A549 (cell line): ENCODE measurements at regions not wholly inside any gene's neighbourhood (a gene's known extent, or its start where the extent isn't known, plus 50 kb on each side); places are given as distances from the start of the nearest gene placed in this dataset.

Experiments
- ATAC-seq, 2 experiments: fragments of 200-7000 bp in 1 of 2; fragments of >200 bp in 1 of 2; cut with Nextera tagmentation in 1 of 2; cut with Tn5 transposase in 1 of 2; 3 replicates each; pipeline versions ENCODE4 v1.8.0 to v1.9.1; 2018 to 2020; ENCODE audit warnings: mild to moderate bottlenecking in 1 of 2, moderate library complexity in 1 of 2
- CTCF ChIA-PET: fragments of 300-600 bp; sonication (Branson Sonifier 250); formaldehyde crosslinking; extraction: SDS; loops from one replicate; lab custom pipeline; 2021; ENCODE audit warnings: antibody characterized with exemption, inconsistent platforms; lab: Yijun Ruan, JAX
- POLR2A ChIA-PET: fragments of 350-600 bp; formaldehyde crosslinking; extraction: SDS; loops from one replicate; lab custom pipeline; 2021; ENCODE audit warnings: antibody characterized with exemption, inconsistent platforms; lab: Yijun Ruan, JAX
- DNase-seq, 2 experiments: peaks; one replicate each; pipeline versions ENCODE4 v3.0.0 to v3.0.0-alpha.2; 2011 to 2016; ENCODE audit warnings: low read depth in 1 of 2, low spot score in 1 of 2
- FAIRE-seq: peaks from 2 replicates; lab custom pipeline; 2011; peaks lifted over from hg19 to GRCh38; lab: Jason Lieb, UNC
- H3K27ac ChIP-seq, 2 experiments: fragments of >200 bp; sonication (Bioruptor Twin); formaldehyde crosslinking; 3 replicates each; pipeline ENCODE4 v1.5.1; 2016 to 2017
- H3K4me1 ChIP-seq: fragments of >200 bp; sonication (Bioruptor Twin); formaldehyde crosslinking; 3 replicates; pipeline ENCODE4 v1.6.1; 2016
- H3K4me2 ChIP-seq: fragments of >200 bp; sonication (Bioruptor Twin); formaldehyde crosslinking; 3 replicates; pipeline ENCODE4 v1.6.1; 2016
- H3K4me3 ChIP-seq: fragments of >200 bp; sonication (Bioruptor Twin); formaldehyde crosslinking; 3 replicates; pipeline ENCODE4 v1.5.1; 2016
- H3K9me3 ChIP-seq: fragments of >200 bp; sonication (Bioruptor Twin); formaldehyde crosslinking; 3 replicates; pipeline ENCODE4 v1.6.1; 2016
- BHLHE40 ChIP-seq: IDR thresholded peaks from 2 replicates; pipeline ENCODE4 v1.6.1; 2012; ENCODE audit warnings: low read depth, low read length, inconsistent platforms
- CBX2 ChIP-seq: fragments of 200-600 bp; sonication (generic); IDR thresholded peaks from 2 replicates; pipeline ENCODE4 v1.6.1; 2016; ENCODE audit warnings: low read depth, mild to moderate bottlenecking, borderline replicate concordance
- CHD2 ChIP-seq: fragments of 150-350 bp; IDR thresholded peaks from 2 replicates; pipeline ENCODE4 v1.6.1; 2014; ENCODE audit warnings: low read length; ENCODE audit not compliant: partially characterized antibody
- EHF ChIP-seq: fragments of 250-450 bp; sonication (Bioruptor Pico); IDR thresholded peaks from 2 replicates; pipeline ENCODE4 v1.5.0; 2020; ENCODE audit warnings: mild to moderate bottlenecking
- FOSB ChIP-seq: fragments of 250-450 bp; sonication (Bioruptor Pico); IDR thresholded peaks from 2 replicates; pipeline ENCODE4 v1.5.0; 2020; ENCODE audit warnings: mild to moderate bottlenecking, moderate library complexity
- FOSL2 ChIP-seq, 2 experiments: fragments of 450-650 bp in 1 of 2; fragments of >200 bp in 1 of 2; sonication (Bioruptor Twin) in 1 of 2; formaldehyde crosslinking; IDR thresholded peaks; 2 replicates each; pipeline versions ENCODE4 v1.5.0 to v1.6.1; 2016 to 2020; ENCODE audit warnings: mild to moderate bottlenecking in 1 of 2, moderate library complexity in 1 of 2
- JUN ChIP-seq, 2 experiments: fragments of >200 bp; sonication (Bioruptor Twin); formaldehyde crosslinking; IDR thresholded peaks; 2 replicates in 1 of 2; 3 replicates in 1 of 2; pipeline ENCODE4 v1.6.1; 2016 to 2017
- JUNB ChIP-seq: fragments of >200 bp; sonication (Bioruptor Twin); formaldehyde crosslinking; IDR thresholded peaks from 2 replicates; pipeline ENCODE4 v1.6.1; 2016
- KDM1A ChIP-seq: fragments of 200-600 bp; sonication (generic); IDR thresholded peaks from 2 replicates; pipeline ENCODE4 v1.6.1; 2016; ENCODE audit warnings: low read depth, mild to moderate bottlenecking
- MAFK ChIP-seq: fragments of 450-650 bp; IDR thresholded peaks from 2 replicates; pipeline ENCODE4 v1.6.1; 2014; ENCODE audit not compliant: partially characterized antibody
- MAZ ChIP-seq: fragments of 150-350 bp; IDR thresholded peaks from 2 replicates; pipeline ENCODE4 v1.6.1; 2014; ENCODE audit warnings: antibody characterized with exemption, low read depth, low read length, borderline replicate concordance
- MYC ChIP-seq: IDR thresholded peaks from 2 replicates; pipeline ENCODE4 v1.6.1; 2012; ENCODE audit warnings: mild to moderate bottlenecking, inconsistent platforms, low read length, improper control_type of control experiment, borderline replicate concordance
- RARB ChIP-seq: fragments of 250-450 bp; sonication (Bioruptor Pico); IDR thresholded peaks from 2 replicates; pipeline ENCODE4 v1.8.0; 2021; ENCODE audit warnings: mild to moderate bottlenecking, moderate library complexity
- RFX5 ChIP-seq: fragments of 450-650 bp; IDR thresholded peaks from 2 replicates; pipeline ENCODE4 v1.7.1; 2014; ENCODE audit warnings: antibody characterized with exemption, mild to moderate bottlenecking, moderate library complexity
- SMC3 ChIP-seq: fragments of >200 bp; sonication (Bioruptor Twin); formaldehyde crosslinking; IDR thresholded peaks from 3 replicates; pipeline ENCODE4 v1.6.1; 2018; ENCODE audit warnings: inconsistent platforms
- TFCP2L1 ChIP-seq: fragments of 250-450 bp; sonication (Bioruptor Pico); IDR thresholded peaks from 2 replicates; pipeline ENCODE4 v1.5.0; 2021; ENCODE audit warnings: mild to moderate bottlenecking
- TP53 ChIP-seq: fragments of 250-450 bp; sonication (Bioruptor Pico); IDR thresholded peaks from 2 replicates; pipeline ENCODE4 v1.5.0; 2021; ENCODE audit warnings: mild to moderate bottlenecking, moderate library complexity
- ZC3H11A ChIP-seq: fragments of 450-650 bp; IDR thresholded peaks from 2 replicates; pipeline ENCODE4 v1.6.1; 2014; ENCODE audit warnings: antibody characterized with exemption, mild to moderate bottlenecking
- ZNF302 ChIP-seq: fragments of 250-450 bp; sonication (Bioruptor Pico); IDR thresholded peaks from 2 replicates; pipeline ENCODE4 v1.9.0; 2021; ENCODE audit warnings: inconsistent platforms, mild to moderate bottlenecking, moderate library complexity
- WGBS: methylation state at CpG from one replicate; pipeline ENCODE4 v1.1.6; 2017; ENCODE audit errors: missing lambda C conversion rate; 5-methylcytosine and 5-hydroxymethylcytosine counted together
- TF ChIP-seq, protein P1 (sequence below): IDR thresholded peaks from 2 replicates; pipeline ENCODE4 v1.6.1; 2012
- TF ChIP-seq, protein P2 (sequence below): fragments of 250-450 bp; sonication (Bioruptor Pico); IDR thresholded peaks from 2 replicates; pipeline ENCODE4 v1.5.0; 2020; ENCODE audit warnings: low read depth, mild to moderate bottlenecking, moderate library complexity
- TF ChIP-seq, protein P3 (sequence below): IDR thresholded peaks from 2 replicates; pipeline ENCODE4 v1.6.1; 2012
- TF ChIP-seq, protein P4 (sequence below): fragments of >200 bp; sonication (Bioruptor Twin); formaldehyde crosslinking; IDR thresholded peaks from 3 replicates; pipeline ENCODE4 v1.5.1; 2016
- TF ChIP-seq, protein P5 (sequence below): fragments of 250-450 bp; sonication (Bioruptor Pico); IDR thresholded peaks from 2 replicates; pipeline ENCODE4 v1.5.0; 2021; ENCODE audit warnings: mild to moderate bottlenecking, moderate library complexity, borderline replicate concordance

DNA sequence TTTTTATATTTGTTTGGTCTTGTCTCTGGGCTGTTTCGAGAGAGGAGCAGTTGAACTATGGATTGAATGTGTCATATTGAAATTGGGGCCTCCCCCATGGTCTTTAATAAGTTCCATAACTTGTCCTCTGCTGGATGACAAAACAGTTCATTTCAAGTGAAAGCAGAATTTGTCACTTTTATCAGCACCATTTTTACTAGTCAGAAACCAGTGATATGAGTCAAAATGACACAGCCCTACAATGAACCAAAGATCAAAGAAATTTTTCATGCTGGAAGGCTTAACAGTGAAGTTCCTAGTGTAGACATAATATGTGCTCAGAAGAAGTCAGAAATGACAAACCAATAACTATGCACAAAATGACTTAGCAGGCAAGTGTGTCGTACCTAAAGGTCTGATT, 133.6 kb upstream of the VWC2 start:
- no peak for ATAC-seq
- H3K9me3 ChIP-seq: no peaks in the 10 kb centered on the region
- TF ChIP-seq TFCP2L1 (CRISPR knock-in tag) (no peak), MAZ (no peak), MYC (no peak), MAFK (no peak), RFX5 (no peak), ZC3H11A (no peak), JUNB (no peak), KDM1A (no peak), FOSL2 (IDR thresholded peaks at IDR 0.05) (no peak), FOSL2 (CRISPR knock-in tag; IDR thresholded peaks at IDR 0.05) (no peak), BHLHE40 (no peak), TP53 (no peak), EHF (CRISPR knock-in tag) (no peak), SMC3 (no peak), RARB (CRISPR knock-in tag) (no peak)
- TF ChIP-seq, protein P1, sequence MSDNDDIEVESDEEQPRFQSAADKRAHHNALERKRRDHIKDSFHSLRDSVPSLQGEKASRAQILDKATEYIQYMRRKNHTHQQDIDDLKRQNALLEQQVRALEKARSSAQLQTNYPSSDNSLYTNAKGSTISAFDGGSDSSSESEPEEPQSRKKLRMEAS: no peak
- TF ChIP-seq, protein P2, sequence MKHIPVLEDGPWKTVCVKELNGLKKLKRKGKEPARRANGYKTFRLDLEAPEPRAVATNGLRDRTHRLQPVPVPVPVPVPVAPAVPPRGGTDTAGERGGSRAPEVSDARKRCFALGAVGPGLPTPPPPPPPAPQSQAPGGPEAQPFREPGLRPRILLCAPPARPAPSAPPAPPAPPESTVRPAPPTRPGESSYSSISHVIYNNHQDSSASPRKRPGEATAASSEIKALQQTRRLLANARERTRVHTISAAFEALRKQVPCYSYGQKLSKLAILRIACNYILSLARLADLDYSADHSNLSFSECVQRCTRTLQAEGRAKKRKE (CRISPR knock-in tag): no peak
- TF ChIP-seq, protein P3, sequence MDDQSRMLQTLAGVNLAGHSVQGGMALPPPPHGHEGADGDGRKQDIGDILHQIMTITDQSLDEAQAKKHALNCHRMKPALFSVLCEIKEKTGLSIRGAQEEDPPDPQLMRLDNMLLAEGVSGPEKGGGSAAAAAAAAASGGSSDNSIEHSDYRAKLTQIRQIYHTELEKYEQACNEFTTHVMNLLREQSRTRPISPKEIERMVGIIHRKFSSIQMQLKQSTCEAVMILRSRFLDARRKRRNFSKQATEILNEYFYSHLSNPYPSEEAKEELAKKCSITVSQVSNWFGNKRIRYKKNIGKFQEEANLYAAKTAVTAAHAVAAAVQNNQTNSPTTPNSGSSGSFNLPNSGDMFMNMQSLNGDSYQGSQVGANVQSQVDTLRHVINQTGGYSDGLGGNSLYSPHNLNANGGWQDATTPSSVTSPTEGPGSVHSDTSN: no peak
- no peak overlapping the region for H3K27ac ChIP-seq
- H3K4me2 ChIP-seq: no peak overlapping the region
- no peak for FAIRE-seq
- no peaks in the 10 kb centered on the region for H3K4me1 ChIP-seq
- CTCF ChIA-PET: no interaction called here
- POLR2A ChIA-PET: no interaction called here
- WGBS: 4% methylated on average over 2 of the region's 2 CpGs
- DNase-seq: no peak
- no peak overlapping the region for H3K4me3 ChIP-seq

DNA sequence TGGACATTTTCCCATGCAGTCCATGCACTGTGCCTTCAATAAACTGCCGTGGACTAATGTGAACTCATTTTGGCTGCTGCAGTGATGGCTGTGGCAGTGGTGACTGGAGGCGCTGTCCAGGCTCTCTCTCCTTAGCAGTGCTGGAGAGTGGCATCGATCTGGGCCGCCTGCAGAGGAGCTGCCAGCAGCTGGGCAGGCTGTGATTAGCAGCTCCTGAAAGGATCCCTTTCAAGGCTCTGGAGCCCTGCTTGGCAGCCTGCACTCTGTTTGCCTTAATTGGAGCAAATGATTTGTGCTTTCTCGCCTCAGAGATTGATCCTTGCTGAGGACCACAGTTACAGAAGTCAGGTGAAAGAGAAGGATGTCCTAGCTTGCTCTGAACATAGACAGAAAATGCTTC, 130.1 kb upstream of the VWC2 start:
- TF ChIP-seq, protein P4, sequence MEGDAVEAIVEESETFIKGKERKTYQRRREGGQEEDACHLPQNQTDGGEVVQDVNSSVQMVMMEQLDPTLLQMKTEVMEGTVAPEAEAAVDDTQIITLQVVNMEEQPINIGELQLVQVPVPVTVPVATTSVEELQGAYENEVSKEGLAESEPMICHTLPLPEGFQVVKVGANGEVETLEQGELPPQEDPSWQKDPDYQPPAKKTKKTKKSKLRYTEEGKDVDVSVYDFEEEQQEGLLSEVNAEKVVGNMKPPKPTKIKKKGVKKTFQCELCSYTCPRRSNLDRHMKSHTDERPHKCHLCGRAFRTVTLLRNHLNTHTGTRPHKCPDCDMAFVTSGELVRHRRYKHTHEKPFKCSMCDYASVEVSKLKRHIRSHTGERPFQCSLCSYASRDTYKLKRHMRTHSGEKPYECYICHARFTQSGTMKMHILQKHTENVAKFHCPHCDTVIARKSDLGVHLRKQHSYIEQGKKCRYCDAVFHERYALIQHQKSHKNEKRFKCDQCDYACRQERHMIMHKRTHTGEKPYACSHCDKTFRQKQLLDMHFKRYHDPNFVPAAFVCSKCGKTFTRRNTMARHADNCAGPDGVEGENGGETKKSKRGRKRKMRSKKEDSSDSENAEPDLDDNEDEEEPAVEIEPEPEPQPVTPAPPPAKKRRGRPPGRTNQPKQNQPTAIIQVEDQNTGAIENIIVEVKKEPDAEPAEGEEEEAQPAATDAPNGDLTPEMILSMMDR: no peak
- TF ChIP-seq JUN (IDR thresholded peaks at IDR 0.05) (no peak), ZNF302 (CRISPR knock-in tag) (no peak), CHD2 (no peak), CBX2 (no peak), FOSB (CRISPR knock-in tag) (no peak)
- TF ChIP-seq, protein P5, sequence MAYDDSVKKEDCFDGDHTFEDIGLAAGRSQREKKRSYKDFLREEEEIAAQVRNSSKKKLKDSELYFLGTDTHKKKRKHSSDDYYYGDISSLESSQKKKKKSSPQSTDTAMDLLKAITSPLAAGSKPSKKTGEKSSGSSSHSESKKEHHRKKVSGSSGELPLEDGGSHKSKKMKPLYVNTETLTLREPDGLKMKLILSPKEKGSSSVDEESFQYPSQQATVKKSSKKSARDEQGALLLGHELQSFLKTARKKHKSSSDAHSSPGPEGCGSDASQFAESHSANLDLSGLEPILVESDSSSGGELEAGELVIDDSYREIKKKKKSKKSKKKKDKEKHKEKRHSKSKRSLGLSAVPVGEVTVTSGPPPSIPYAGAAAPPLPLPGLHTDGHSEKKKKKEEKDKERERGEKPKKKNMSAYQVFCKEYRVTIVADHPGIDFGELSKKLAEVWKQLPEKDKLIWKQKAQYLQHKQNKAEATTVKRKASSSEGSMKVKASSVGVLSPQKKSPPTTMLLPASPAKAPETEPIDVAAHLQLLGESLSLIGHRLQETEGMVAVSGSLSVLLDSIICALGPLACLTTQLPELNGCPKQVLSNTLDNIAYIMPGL: no peak
- DNase-seq: no peak
- no peak for ATAC-seq
- POLR2A ChIA-PET: no interaction called here
- Histone ChIP-seq H3K4me3 (no peak overlapping the region), H3K9me3 (no peaks in the 10 kb centered on the region), H3K4me1 (no peaks in the 10 kb centered on the region), H3K27ac (no peak overlapping the region), H3K4me2 (no peak overlapping the region)
- no peak for FAIRE-seq
- CTCF ChIA-PET: no interaction called here
- 0% methylated on average over 5 of the region's 5 CpGs for WGBS
